OCI-LY7 (cell line): ENCODE measurements at regions not wholly inside any gene's neighbourhood (a gene's known extent, or its start where the extent isn't known, plus 50 kb on each side); places are given as distances from the start of the nearest gene placed in this dataset.

Source experiments
- BruUV-seq: library from RNA; stranded (reverse); fragments of 400-500 nt; replicated peaks from 2 replicates; lab custom pipeline; 2021; lab: Mats Ljungman, UMichigan
- CTCF ChIA-PET: fragments of 300-600 bp; sonication (Branson Sonifier 250); formaldehyde crosslinking; loops from one replicate; lab custom pipeline; 2022; ENCODE audit warnings: antibody characterized with exemption; ENCODE audit not compliant: unreplicated experiment; lab: Charles Lee
- POLR2A ChIA-PET: fragments of 300-600 bp; sonication (Branson Sonifier 250); formaldehyde crosslinking; loops from one replicate; lab custom pipeline; 2022; ENCODE audit warnings: antibody characterized with exemption; lab: Charles Lee
- DNase-seq: peaks from one replicate; pipeline ENCODE4 v3.0.0-alpha.2; 2015; ENCODE audit warnings: low spot score
- H2AFZ ChIP-seq: fragments of 200-600 bp; sonication (generic), shearing (Covaris generic); 2 replicates; pipeline ENCODE4 v1.6.1; 2014; ENCODE audit warnings: mild to moderate bottlenecking, antibody characterized with exemption, low read length, moderate library complexity
- H3K27ac ChIP-seq: fragments of 200-600 bp; sonication (generic); 2 replicates; pipeline ENCODE4 v1.5.1; 2014; ENCODE audit warnings: mixed run types, low read depth, mild to moderate bottlenecking, moderate library complexity, low read length, inconsistent platforms; ENCODE audit not compliant: poor library complexity, severe bottlenecking
- H3K36me3 ChIP-seq: fragments of 200-600 bp; sonication (generic); 2 replicates; pipeline ENCODE4 v1.6.1; 2014; ENCODE audit warnings: mild to moderate bottlenecking, antibody characterized with exemption, low read length, moderate library complexity, mixed read lengths; ENCODE audit not compliant: insufficient read depth
- H3K4me1 ChIP-seq: fragments of 200-600 bp; sonication (generic); 2 replicates; pipeline ENCODE4 v1.5.1; 2014; ENCODE audit warnings: mild to moderate bottlenecking, low read length; ENCODE audit not compliant: insufficient read depth, poor library complexity, severe bottlenecking
- H3K4me2 ChIP-seq: fragments of 200-600 bp; sonication (generic); 2 replicates; pipeline ENCODE4 v1.6.1; 2014; ENCODE audit warnings: mild to moderate bottlenecking, low read length
- H3K4me3 ChIP-seq: fragments of 200-600 bp; sonication (generic); 2 replicates; pipeline ENCODE4 v1.5.1; 2014; ENCODE audit warnings: mild to moderate bottlenecking, low read depth, low read length; ENCODE audit not compliant: poor library complexity, severe bottlenecking
- H3K79me2 ChIP-seq: fragments of 200-600 bp; sonication (generic); 2 replicates; pipeline ENCODE4 v1.6.1; 2016; ENCODE audit warnings: low read depth, mild to moderate bottlenecking, low read length, moderate library complexity, mixed read lengths; ENCODE audit not compliant: insufficient read depth
- H3K9me2 ChIP-seq: fragments of 200-600 bp; sonication (generic); 2 replicates; pipeline ENCODE4 v1.6.1; 2016; ENCODE audit warnings: mild to moderate bottlenecking, low read length, mixed read lengths; ENCODE audit not compliant: insufficient read depth
- H3K9me3 ChIP-seq: fragments of 200-600 bp; sonication (generic); 2 replicates; pipeline ENCODE4 v1.6.1; 2014; ENCODE audit warnings: mild to moderate bottlenecking, mixed run types, low read length, mixed read lengths
- H4K20me1 ChIP-seq: fragments of 200-600 bp; sonication (generic); 2 replicates; pipeline ENCODE4 v1.6.1; 2014; ENCODE audit warnings: mild to moderate bottlenecking, antibody characterized with exemption, low read length, moderate library complexity, mixed read lengths; ENCODE audit not compliant: insufficient read depth
- CTCF ChIP-seq: fragments of 200-600 bp; sonication (generic); conservative IDR thresholded peaks from 2 replicates; pipeline ENCODE4 v1.5.1; 2014; ENCODE audit warnings: mild to moderate bottlenecking, antibody characterized with exemption, low read length, moderate library complexity, mixed read lengths
- EZH2phosphoT487 ChIP-seq: fragments of 200-600 bp; sonication (generic); IDR thresholded peaks from 2 replicates; pipeline ENCODE4 v1.6.1; 2018; ENCODE audit warnings: low read depth, borderline replicate concordance, mild to moderate bottlenecking, mixed run types, antibody characterized with exemption, low read length, moderate library complexity, mixed read lengths
- intact Hi-C: fragments of 100-400 bp; cut with micrococcal nuclease; formaldehyde crosslinking; loops from one replicate; pipeline ENCODE4 v1.10.0; 2022; ENCODE audit not compliant: unreplicated experiment

GRCh38 chr2:120410487-120410886 lies 64.6 kb downstream of the INHBB start:
- H3K9me3 ChIP-seq: 0 out of 2 replicates have a peak, but pooled peaks cover 14% of the 10 kb centered on the region
- DNase-seq: no peak
- no peak overlapping the region for H3K4me3 ChIP-seq
- no peaks in the 10 kb centered on the region for H3K36me3 ChIP-seq
- H3K27ac ChIP-seq: no peak overlapping the region
- TF ChIP-seq EZH2phosphoT487 (no peak), CTCF (no peak)
- H3K4me2 ChIP-seq: no peak overlapping the region
- H4K20me1 ChIP-seq: no peaks in the 10 kb centered on the region
- ChIA-PET POLR2A (interaction anchor here (1.2 kb wide), 1 partner anchor 345 kb away, joined by 4 read pairs; no protein-coding TSS in a partner anchor), CTCF (no interaction called here)
- no TSS peak for BruUV-seq
- H3K79me2 ChIP-seq: no peaks in the 10 kb centered on the region
- H3K4me1 ChIP-seq: no peaks in the 10 kb centered on the region
- H2AFZ ChIP-seq: no peak overlapping the region
- intact Hi-C loops: no loop called here
- no peaks in the 10 kb centered on the region for H3K9me2 ChIP-seq

- Histone ChIP-seq H3K4me2 (no peak overlapping the region), H3K36me3 (no peaks in the 10 kb centered on the region), H3K4me3 (no peak overlapping the region), H4K20me1 (no peaks in the 10 kb centered on the region), H2AFZ (no peak overlapping the region), H3K4me1 (no peaks in the 10 kb centered on the region), H3K79me2 (no peaks in the 10 kb centered on the region), H3K9me2 (no peaks in the 10 kb centered on the region), H3K27ac (no peak overlapping the region), H3K9me3 (0 out of 2 replicates have a peak, but pooled peaks cover under 1% of the 10 kb centered on the region)
- ChIA-PET POLR2A (interaction anchor here (0.6 kb wide), 1 partner anchor 609 kb away, joined by 6 read pairs; no protein-coding TSS in a partner anchor), CTCF (no interaction called here)
- no peak for TF ChIP-seq EZH2phosphoT487
- no peak for TF ChIP-seq CTCF
- BruUV-seq: no TSS peak
- no peak for DNase-seq
- intact Hi-C loops: no loop called here
Measured at GRCh38 chr2:120415060-120415459, 69.1 kb downstream of the INHBB start.

- no TSS peak for BruUV-seq
- no peaks in the 10 kb centered on the region for H3K4me1 ChIP-seq
- no peak for DNase-seq
- no peak for TF ChIP-seq CTCF
- CTCF ChIA-PET: no interaction called here
- H3K4me3 ChIP-seq: no peak overlapping the region
- H3K27ac ChIP-seq: no peak overlapping the region
- no peaks in the 10 kb centered on the region for H3K9me2 ChIP-seq
- no peaks in the 10 kb centered on the region for H4K20me1 ChIP-seq
- no peaks in the 10 kb centered on the region for H3K9me3 ChIP-seq
- H3K4me2 ChIP-seq: no peak overlapping the region
- POLR2A ChIA-PET: no interaction called here
- H3K36me3 ChIP-seq: no peaks in the 10 kb centered on the region
- no peak overlapping the region for H2AFZ ChIP-seq
- intact Hi-C loops: no loop called here
- H3K79me2 ChIP-seq: no peaks in the 10 kb centered on the region
Measured at GRCh38 chr2:120415728-120416509, 70.0 kb downstream of the INHBB start.
